Midbrain (tissue), 1 donor: ENCODE measurements at regions not wholly inside any gene's neighbourhood (a gene's known extent, or its start where the extent isn't known, plus 50 kb on each side); places are given as distances from the start of the nearest gene placed in this dataset.
"Not testable (repeated sequence)": the region's sequence is repeated elsewhere in the genome, so short reads cannot be mapped to it uniquely, and the experiment has no call there.

ENCODE experiments used
- DNase-seq: peaks from one replicate; lab custom pipeline; 2025; lab: John Stamatoyannopoulos, UW

DNA sequence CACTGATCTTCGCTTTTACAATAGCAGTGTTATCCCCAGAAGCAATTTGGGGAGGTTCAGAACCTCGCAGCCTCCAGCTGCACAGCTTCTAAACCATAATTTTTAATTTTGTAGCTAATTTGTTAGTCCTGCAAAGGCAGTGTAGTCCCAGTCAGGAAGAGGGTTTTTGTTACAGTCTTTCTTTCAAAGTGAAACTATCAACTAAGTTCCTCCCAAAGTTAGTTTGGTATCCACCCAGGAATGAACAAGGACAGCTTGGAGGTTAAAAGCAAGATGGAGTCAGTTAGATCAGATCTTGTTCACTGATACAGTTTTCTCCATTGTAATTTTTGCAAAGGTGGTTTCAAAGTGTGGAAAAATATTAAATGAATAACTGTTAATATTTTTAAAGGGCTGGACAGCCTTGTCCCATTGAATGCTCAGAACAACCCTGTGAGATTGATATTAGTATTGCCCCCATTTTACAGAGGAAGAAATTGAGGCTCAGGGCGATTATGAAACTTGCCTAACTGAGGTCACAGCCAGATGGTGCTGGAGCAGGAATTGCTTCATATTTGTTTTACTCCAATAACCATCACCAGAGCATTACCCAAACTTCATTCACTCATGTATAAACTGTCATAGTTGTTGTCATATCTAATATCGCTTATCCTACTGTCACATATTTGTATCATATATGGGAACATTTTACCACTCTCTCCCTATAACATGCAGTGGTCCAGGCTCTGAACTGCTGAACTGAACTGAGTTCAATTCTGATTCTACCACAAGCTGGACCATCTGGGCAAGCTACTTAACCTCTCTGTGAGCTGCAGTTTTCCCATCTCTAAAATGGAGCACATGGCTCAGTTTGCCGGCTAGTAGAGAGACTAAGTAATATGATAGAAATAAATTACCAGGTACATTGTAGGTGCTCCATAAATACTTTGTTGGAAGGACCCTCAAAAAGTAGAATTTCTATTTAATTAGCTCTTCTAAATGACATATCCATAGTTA, 213.8 kb downstream of the BCAS1 start:
- no peak for DNase-seq

DNA sequence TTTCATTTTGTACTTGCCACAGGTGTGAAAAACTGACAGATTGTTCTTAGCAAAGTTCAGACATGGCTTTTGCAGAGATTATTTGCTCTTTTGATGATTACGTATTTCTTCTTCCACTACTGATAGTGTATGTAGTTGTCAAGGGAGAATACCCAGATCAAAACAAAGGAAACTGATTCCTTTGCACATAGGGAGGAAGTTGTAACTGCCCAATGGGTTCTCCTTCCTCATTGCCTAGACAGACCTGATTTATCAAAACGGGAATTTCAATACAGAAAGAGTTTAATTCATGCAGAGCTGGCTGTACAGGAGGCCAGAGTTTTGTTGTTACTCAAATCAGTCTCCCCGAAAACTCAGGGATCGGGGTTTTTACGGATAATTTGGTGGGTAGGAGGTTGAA, 214.7 kb downstream of the BCAS1 start:
- DNase-seq: no peak

DNA sequence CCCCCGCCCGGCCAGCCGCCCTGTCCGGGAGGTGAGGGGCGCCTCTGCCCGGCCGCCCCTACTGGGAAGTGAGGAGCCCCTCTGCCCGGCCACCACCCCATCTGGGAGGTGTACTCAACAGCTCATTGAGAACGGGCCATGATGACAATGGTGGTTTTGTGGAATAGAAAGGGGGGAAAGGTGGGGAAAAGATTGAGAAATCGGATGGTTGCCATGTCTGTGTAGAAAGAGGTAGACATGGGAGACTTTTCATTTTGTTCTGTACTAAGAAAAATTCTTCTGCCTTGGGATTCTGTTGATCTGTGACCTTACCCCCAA, 215.8 kb downstream of the BCAS1 start:
- DNase-seq: not testable (repeated sequence)

- DNase-seq: no peak
Observed at GRCh38 chr20:53853111-53853713, 217.2 kb downstream of the BCAS1 start.

GRCh38 chr20:53852691-53853090, 217.7 kb downstream of the BCAS1 start:
- no peak for DNase-seq

DNA sequence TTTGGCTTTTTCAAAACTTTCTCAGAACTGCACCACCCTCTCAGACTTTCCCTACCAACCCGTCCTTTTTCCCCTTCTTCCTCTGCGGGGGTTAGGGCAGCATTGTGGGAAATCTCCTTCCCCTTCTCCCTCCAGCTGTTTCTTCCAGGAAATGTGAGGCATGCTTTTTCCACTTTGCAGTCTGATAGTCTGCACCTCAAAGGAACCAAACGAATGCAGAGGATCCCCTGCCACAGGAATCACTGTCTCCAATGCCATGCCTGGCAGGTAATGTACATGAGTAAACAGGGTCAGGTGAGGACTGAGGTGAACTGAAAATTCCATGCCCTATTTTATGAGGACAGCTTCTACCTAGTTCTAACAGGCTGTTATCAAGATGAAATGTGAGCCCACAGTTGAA, 218.4 kb downstream of the BCAS1 start:
- DNase-seq: no peak

GRCh38 chr20:53850319-53850718, 220.1 kb downstream of the BCAS1 start:
- no peak for DNase-seq

GRCh38 chr20:53849471-53850059, 220.8 kb downstream of the BCAS1 start:
- DNase-seq: no peak

GRCh38 chr20:53848304-53848703, 222.1 kb downstream of the BCAS1 start:
- no peak for DNase-seq

- DNase-seq: no peak
Observed at GRCh38 chr20:53847837-53848170, 222.6 kb downstream of the BCAS1 start.

- DNase-seq: no peak
Observed at GRCh38 chr20:53847139-53847836, 223.1 kb downstream of the BCAS1 start.

GRCh38 chr20:53846640-53847039, 223.8 kb downstream of the BCAS1 start:
- DNase-seq: no peak

DNA sequence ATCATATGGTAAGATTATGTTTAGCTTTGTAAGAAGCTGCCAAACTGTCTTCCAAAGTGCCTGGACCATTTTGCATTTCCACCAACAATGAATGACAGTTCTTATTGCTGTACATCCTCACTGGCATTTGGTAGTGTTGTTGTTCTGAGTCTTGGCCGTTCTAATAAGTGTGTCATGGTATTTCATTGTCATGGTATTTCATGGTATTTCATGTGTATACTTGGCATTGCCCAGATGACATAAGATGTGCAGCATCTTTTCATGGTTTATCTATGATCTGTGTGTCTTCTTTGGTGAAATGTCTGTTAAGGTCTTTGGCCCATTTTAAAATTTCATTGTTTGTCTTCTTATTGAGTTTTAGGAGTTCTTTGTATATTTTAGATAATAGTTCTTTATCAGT, 224.4 kb downstream of the BCAS1 start:
- no peak for DNase-seq

DNA sequence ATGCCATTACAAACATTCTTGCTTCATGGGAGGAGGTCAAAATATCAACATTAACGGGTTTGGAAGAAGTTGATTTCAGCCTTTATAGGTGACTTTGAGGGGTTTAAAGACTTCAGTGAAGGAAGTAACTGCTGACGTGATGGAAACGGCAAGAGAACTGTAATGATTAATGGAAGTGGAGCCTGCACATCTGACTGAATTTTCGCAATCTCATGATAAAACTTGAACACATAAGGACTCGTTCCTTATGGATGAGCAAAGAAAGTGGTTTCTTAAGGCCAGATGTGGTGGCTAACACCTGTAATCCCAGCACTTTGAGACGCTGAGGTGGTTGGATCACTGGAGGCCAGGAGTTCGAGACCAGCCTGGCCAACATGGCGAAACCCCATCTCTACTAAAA, 226.1 kb downstream of the BCAS1 start:
- no peak for DNase-seq

- DNase-seq: no peak
Observed at GRCh38 chr20:53843645-53844044, 226.7 kb downstream of the BCAS1 start.

GRCh38 chr20:53842301-53843099, 227.9 kb downstream of the BCAS1 start:
- no peak for DNase-seq

DNA sequence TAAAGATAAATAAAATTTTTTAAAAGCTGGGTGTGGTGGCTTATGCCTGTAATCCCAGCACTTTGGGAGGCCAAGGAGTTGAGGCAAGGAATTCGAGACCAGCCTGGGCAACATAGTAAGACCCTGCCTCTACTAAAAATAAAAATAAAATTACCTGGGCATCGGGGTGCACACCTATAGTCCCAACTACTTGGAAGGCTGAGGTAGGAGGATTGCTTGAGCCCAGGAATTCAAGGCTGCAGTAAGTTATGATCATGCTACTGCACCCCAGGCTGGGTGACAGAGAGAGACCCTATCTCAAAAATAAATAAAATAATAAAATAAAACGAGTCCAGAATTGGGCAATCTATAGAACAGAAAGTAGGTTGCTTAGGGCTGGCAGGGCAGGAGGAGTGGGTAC, 228.7 kb downstream of the BCAS1 start:
- no peak for DNase-seq

DNA sequence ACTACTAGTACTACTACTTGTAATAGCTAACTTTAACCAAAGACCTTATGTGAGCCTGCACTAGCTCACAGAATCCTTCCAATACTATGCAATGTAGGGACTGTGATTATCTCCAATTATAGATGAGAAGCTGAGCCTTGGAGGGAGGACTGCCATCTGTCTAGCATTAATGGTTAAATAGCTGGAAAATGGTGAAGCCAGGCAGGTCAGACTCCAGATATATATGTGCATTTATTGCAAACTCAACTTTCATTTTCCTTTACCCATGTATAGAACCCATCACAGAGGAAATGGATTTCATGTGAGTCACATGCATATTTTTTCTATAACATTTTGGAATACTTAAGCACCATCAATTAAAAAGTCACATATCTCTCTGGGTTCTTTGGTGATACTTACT, 229.9 kb downstream of the BCAS1 start:
- DNase-seq: no peak

DNA sequence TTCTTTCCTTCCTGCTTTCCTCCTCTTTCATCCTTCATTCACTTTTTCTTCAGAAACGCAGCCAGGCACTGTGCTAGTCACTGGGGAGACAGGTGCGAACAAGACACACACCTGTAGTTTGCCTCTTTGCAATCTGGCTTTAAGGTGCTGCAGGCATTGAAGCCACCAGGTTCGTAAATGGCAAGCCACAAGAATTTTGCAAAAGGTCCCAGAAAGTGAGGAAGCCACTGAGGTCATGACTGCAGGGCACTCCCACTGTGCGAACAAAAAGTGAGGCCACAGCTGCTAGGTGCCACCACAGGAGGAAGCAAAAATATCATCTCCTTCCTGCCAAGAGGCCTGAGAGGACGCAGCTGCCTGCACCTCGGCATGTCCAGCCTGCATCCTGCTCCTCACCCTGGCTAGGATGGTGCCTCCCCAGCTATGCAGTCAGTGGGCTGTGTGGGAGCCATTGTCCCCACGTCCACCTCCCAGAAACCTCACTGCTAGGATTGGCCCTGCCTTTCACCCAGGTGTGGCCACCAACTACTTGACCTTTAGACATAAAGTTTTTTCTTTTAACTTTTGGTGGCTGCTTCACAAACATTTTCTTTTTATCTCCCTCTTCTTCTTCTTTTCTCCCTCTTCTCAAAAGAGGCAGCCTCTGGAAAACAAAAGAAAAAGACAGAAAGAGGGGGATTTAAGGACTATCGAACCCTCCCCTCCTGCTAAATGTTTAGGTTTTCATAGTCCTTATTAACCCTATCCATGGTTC, 230.8 kb downstream of the BCAS1 start:
- no peak for DNase-seq

- no peak for DNase-seq
Observed at GRCh38 chr20:53838311-53838868, 232.0 kb downstream of the BCAS1 start.
